ENCODE measurements at regions not wholly inside any gene's neighbourhood (a gene's known extent, or its start where the extent isn't known, plus 50 kb on each side); places are given as distances from the start of the nearest gene placed in this dataset.

- TF ChIP-seq CHD7 (IDR thresholded peaks at IDR 0.05; ENCODE audit: insufficient replicate concordance, low read length) = no peak
Observed at GRCh38 chr18:52216109-52216508, 123.9 kb upstream of the DCC start (continued).
